GM18870 (cell line): ENCODE measurements at regions not wholly inside any gene's neighbourhood (a gene's known extent, or its start where the extent isn't known, plus 50 kb on each side); places are given as distances from the start of the nearest gene placed in this dataset.
A peak's percentile ranks its signal among the peaks of the same experiment; 100 is the strongest.
"Not testable (repeated sequence)": the region's sequence is repeated elsewhere in the genome, so short reads cannot be mapped to it uniquely, and the experiment has no call there.

Experiments used
- ATAC-seq: cut with Tn5 transposase; IDR thresholded peaks from one replicate; pipeline ENCODE4 v1.9.1; 2021; ENCODE audit warnings: moderate library complexity; ENCODE audit not compliant: unreplicated experiment

- ATAC-seq, result no peak
Measured at GRCh38 chr5:144048259-144048856, 122.1 kb downstream of the YIPF5 start.

- ATAC-seq, result not testable (repeated sequence)
Measured at GRCh38 chr5:144055391-144055790, 115.1 kb downstream of the YIPF5 start.

- not testable (repeated sequence) for ATAC-seq
Measured at GRCh38 chr5:144060091-144060490, 110.4 kb downstream of the YIPF5 start.

- ATAC-seq, result no peak
Measured at GRCh38 chr5:144060598-144060997, 109.9 kb downstream of the YIPF5 start.

GRCh38 chr5:144065786-144066185 is 104.7 kb downstream of the YIPF5 start:
- no peak for ATAC-seq

- ATAC-seq, result no peak
Measured at GRCh38 chr5:144072518-144072927, 97.9 kb downstream of the YIPF5 start.

GRCh38 chr5:144076521-144077083 is 93.9 kb downstream of the YIPF5 start:
- no peak for ATAC-seq

GRCh38 chr5:144083185-144083584 is 87.3 kb downstream of the YIPF5 start:
- no peak for ATAC-seq

- no peak for ATAC-seq
Measured at GRCh38 chr5:144084971-144085370, 85.5 kb downstream of the YIPF5 start.

GRCh38 chr5:144085381-144085780 is 85.1 kb downstream of the YIPF5 start:
- no peak for ATAC-seq

- no peak for ATAC-seq
Measured at GRCh38 chr5:144086295-144086694, 84.2 kb downstream of the YIPF5 start.

- ATAC-seq, result no peak
Measured at GRCh38 chr5:144087576-144087975, 82.9 kb downstream of the YIPF5 start.

- no peak for ATAC-seq
Measured at GRCh38 chr5:144088206-144089064, 82.0 kb downstream of the YIPF5 start.

- ATAC-seq, result peak; percentile 88
Measured at GRCh38 chr5:144089401-144090021, 80.9 kb downstream of the YIPF5 start.

- ATAC-seq, result no peak
Measured at GRCh38 chr5:144092508-144092907, 78.0 kb downstream of the YIPF5 start.

- ATAC-seq, result no peak
Measured at GRCh38 chr5:144093400-144093799, 77.1 kb downstream of the YIPF5 start.

- ATAC-seq, result no peak
Measured at GRCh38 chr5:144093868-144094267, 76.6 kb downstream of the YIPF5 start.

- ATAC-seq, result no peak
Measured at GRCh38 chr5:144100702-144101101, 69.8 kb downstream of the YIPF5 start.

GRCh38 chr5:144101616-144102015 is 68.8 kb downstream of the YIPF5 start:
- no peak for ATAC-seq

GRCh38 chr5:144102361-144102760 is 68.1 kb downstream of the YIPF5 start:
- no peak for ATAC-seq

GRCh38 chr5:144102979-144103378 is 67.5 kb downstream of the YIPF5 start:
- no peak for ATAC-seq
